ENCODE measurements at regions not wholly inside any gene's neighbourhood (a gene's known extent, or its start where the extent isn't known, plus 50 kb on each side); places are given as distances from the start of the nearest gene placed in this dataset.
A peak's percentile ranks its signal among the peaks of the same experiment; 100 is the strongest.

- Histone ChIP-seq H3K27ac (ENCODE audit: insufficient read depth, low read length) (no peak overlapping the region), H3K36me3 (ENCODE audit: control insufficient read depth, insufficient read depth, low read length) (no peaks in the 10 kb centered on the region), H3K9me3 (ENCODE audit: control insufficient read depth, insufficient read depth, low read depth, low read length) (no peaks in the 10 kb centered on the region), H2AFZ (ENCODE audit: low read length) (no peak overlapping the region), H3K9ac (ENCODE audit: insufficient read depth, low read length) (no peak overlapping the region), H3K79me2 (ENCODE audit: control insufficient read depth, insufficient read depth, low read length) (no peaks in the 10 kb centered on the region), H3K4me1 (ENCODE audit: control insufficient read depth, extremely low read depth, insufficient read depth, low read length) (peaks cover 2% of the 10 kb centered on the region), H4K20me1 (ENCODE audit: control insufficient read depth, extremely low read depth, insufficient read depth, low read length) (no peaks in the 10 kb centered on the region), H3K4me3 (replicated peaks in 1 of 4; ENCODE audit: control extremely low read depth in 1 of 4, insufficient read depth in 1 of 4, low read depth in 3 of 4, low read length in 4 of 4) (no peak overlapping the region), H3K4me2 (ENCODE audit: extremely low read depth, insufficient read depth, low read length) (no peak overlapping the region), H3K27me3 (ENCODE audit: control insufficient read depth, insufficient read depth, low read length) (no peaks in the 10 kb centered on the region)
- no peak for TF ChIP-seq EZH2 (IDR thresholded peaks at IDR 0.05; ENCODE audit: low read length, missing control alignments)
- TF ChIP-seq, protein P1, sequence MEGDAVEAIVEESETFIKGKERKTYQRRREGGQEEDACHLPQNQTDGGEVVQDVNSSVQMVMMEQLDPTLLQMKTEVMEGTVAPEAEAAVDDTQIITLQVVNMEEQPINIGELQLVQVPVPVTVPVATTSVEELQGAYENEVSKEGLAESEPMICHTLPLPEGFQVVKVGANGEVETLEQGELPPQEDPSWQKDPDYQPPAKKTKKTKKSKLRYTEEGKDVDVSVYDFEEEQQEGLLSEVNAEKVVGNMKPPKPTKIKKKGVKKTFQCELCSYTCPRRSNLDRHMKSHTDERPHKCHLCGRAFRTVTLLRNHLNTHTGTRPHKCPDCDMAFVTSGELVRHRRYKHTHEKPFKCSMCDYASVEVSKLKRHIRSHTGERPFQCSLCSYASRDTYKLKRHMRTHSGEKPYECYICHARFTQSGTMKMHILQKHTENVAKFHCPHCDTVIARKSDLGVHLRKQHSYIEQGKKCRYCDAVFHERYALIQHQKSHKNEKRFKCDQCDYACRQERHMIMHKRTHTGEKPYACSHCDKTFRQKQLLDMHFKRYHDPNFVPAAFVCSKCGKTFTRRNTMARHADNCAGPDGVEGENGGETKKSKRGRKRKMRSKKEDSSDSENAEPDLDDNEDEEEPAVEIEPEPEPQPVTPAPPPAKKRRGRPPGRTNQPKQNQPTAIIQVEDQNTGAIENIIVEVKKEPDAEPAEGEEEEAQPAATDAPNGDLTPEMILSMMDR (conservative IDR thresholded peaks at IDR 0.05 in 1 of 2, IDR thresholded peaks at IDR 0.05 in 1 of 2; ENCODE audit: low read depth in 1 of 2, low read length in 2 of 2): no peak
- no peak for DNase-seq (ENCODE audit: low read depth in 2 of 2)
These were observed 373.8 kb downstream of the LMO4 start for GRCh38 chr1:87702455-87702854.

DNA sequence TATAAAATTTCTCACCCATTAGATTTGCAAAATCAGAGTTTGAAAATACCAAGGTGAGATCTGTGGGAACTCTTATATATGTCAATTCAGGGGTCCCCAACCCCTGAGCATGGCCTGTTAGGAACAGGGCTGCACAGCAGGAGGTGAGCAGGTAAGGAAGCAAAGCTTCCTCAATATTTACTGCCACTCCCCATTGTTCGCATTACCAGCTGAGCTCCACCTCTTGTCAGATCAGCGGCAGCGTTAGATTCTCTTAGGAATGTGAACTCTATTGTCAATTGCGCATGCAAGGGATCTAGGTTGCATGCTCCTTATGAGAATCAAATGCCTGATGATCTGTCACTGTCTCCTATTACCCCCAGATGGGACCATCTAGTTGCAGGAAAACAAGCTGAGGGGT, 376.6 kb downstream of the LMO4 start:
- Histone ChIP-seq H2AFZ (ENCODE audit: low read length) (no peak overlapping the region), H3K4me3 (replicated peaks in 1 of 4; ENCODE audit: control extremely low read depth in 1 of 4, insufficient read depth in 1 of 4, low read depth in 3 of 4, low read length in 4 of 4) (no peak overlapping the region), H3K27me3 (ENCODE audit: control insufficient read depth, insufficient read depth, low read length) (no peaks in the 10 kb centered on the region), H3K4me1 (ENCODE audit: control insufficient read depth, extremely low read depth, insufficient read depth, low read length) (peaks cover 2% of the 10 kb centered on the region), H3K36me3 (ENCODE audit: control insufficient read depth, insufficient read depth, low read length) (no peaks in the 10 kb centered on the region), H4K20me1 (ENCODE audit: control insufficient read depth, extremely low read depth, insufficient read depth, low read length) (no peaks in the 10 kb centered on the region), H3K9me3 (ENCODE audit: control insufficient read depth, insufficient read depth, low read depth, low read length) (no peaks in the 10 kb centered on the region), H3K79me2 (ENCODE audit: control insufficient read depth, insufficient read depth, low read length) (no peaks in the 10 kb centered on the region), H3K27ac (ENCODE audit: insufficient read depth, low read length) (no peak overlapping the region), H3K4me2 (ENCODE audit: extremely low read depth, insufficient read depth, low read length) (no peak overlapping the region), H3K9ac (ENCODE audit: insufficient read depth, low read length) (no peak overlapping the region)
- DNase-seq (ENCODE audit: low read depth in 2 of 2): no peak
- no peak for TF ChIP-seq EZH2 (IDR thresholded peaks at IDR 0.05; ENCODE audit: low read length, missing control alignments)
- TF ChIP-seq, protein P1 (conservative IDR thresholded peaks at IDR 0.05 in 1 of 2, IDR thresholded peaks at IDR 0.05 in 1 of 2; ENCODE audit: low read depth in 1 of 2, low read length in 2 of 2): no peak

GRCh38 chr1:87706203-87706602, 377.5 kb downstream of the LMO4 start:
- no peaks in the 10 kb centered on the region for H3K27me3 ChIP-seq (ENCODE audit: control insufficient read depth, insufficient read depth, low read length)
- H3K79me2 ChIP-seq (ENCODE audit: control insufficient read depth, insufficient read depth, low read length): no peaks in the 10 kb centered on the region
- TF ChIP-seq, protein P1 (conservative IDR thresholded peaks at IDR 0.05 in 1 of 2, IDR thresholded peaks at IDR 0.05 in 1 of 2; ENCODE audit: low read depth in 1 of 2, low read length in 2 of 2): no peak
- no peak for TF ChIP-seq EZH2 (IDR thresholded peaks at IDR 0.05; ENCODE audit: low read length, missing control alignments)
- H4K20me1 ChIP-seq (ENCODE audit: control insufficient read depth, extremely low read depth, insufficient read depth, low read length): no peaks in the 10 kb centered on the region
- DNase-seq (ENCODE audit: low read depth in 2 of 2): peak in 1 of 2 donors; percentile 59
- H3K4me2 ChIP-seq (ENCODE audit: extremely low read depth, insufficient read depth, low read length): no peak overlapping the region
- no peak overlapping the region for H2AFZ ChIP-seq (ENCODE audit: low read length)
- no peak overlapping the region for H3K9ac ChIP-seq (ENCODE audit: insufficient read depth, low read length)
- H3K4me1 ChIP-seq (ENCODE audit: control insufficient read depth, extremely low read depth, insufficient read depth, low read length): peaks cover 2% of the 10 kb centered on the region
- no peak overlapping the region for H3K27ac ChIP-seq (ENCODE audit: insufficient read depth, low read length)
- no peak overlapping the region for H3K4me3 ChIP-seq (replicated peaks in 1 of 4; ENCODE audit: control extremely low read depth in 1 of 4, insufficient read depth in 1 of 4, low read depth in 3 of 4, low read length in 4 of 4)
- no peaks in the 10 kb centered on the region for H3K9me3 ChIP-seq (ENCODE audit: control insufficient read depth, insufficient read depth, low read depth, low read length)
- H3K36me3 ChIP-seq (ENCODE audit: control insufficient read depth, insufficient read depth, low read length): no peaks in the 10 kb centered on the region

Measured in fibroblast of lung (primary cell).